Right lobe of liver (tissue), 6 donors: ENCODE measurements at regions not wholly inside any gene's neighbourhood (a gene's known extent, or its start where the extent isn't known, plus 50 kb on each side); places are given as distances from the start of the nearest gene placed in this dataset.

ENCODE experiments used
- ATAC-seq, 4 donors: fragments of 200-7000 bp; cut with Tn5 transposase; one replicate each; pipeline ENCODE4 v1.9.1; 2020; ENCODE audit warnings: mild to moderate bottlenecking in 4 of 4, moderate library complexity in 4 of 4
- DNase-seq, 3 donors: peaks; one replicate each; pipeline ENCODE4 v3.0.0-alpha.2; 2020
- H3K27ac ChIP-seq, 3 donors: fragments of 200-600 bp; one replicate each; pipeline ENCODE4 v1.8.0; 2022
- H3K27me3 ChIP-seq, 2 donors: fragments of 200-600 bp; one replicate each; pipeline ENCODE4 v1.8.0; 2022
- H3K36me3 ChIP-seq, 4 donors: fragments of 200-600 bp; sonication (generic) in 1 of 4; one replicate each; pipeline versions ENCODE4 v1.5.1 to v1.8.0; 2017 to 2022; ENCODE audit warnings: control low read depth in 1 of 4
- H3K4me1 ChIP-seq, 4 donors: fragments of 200-600 bp; sonication (generic) in 1 of 4; one replicate each; pipeline versions ENCODE4 v1.5.1 to v1.8.0; 2017 to 2022; ENCODE audit warnings: control low read depth in 1 of 4
- H3K4me3 ChIP-seq, 3 donors: fragments of 200-600 bp; one replicate each; pipeline ENCODE4 v1.8.0; 2022
- H3K9me3 ChIP-seq, 4 donors: fragments of 200-600 bp; sonication (generic) in 1 of 4; one replicate each; pipeline versions ENCODE4 v1.5.1 to v1.8.0; 2017 to 2022; ENCODE audit warnings: control low read depth in 1 of 4
- POLR2A ChIP-seq: fragments of 450-650 bp; IDR thresholded peaks from one replicate; pipeline ENCODE4 v1.6.1; 2017; ENCODE audit warnings: antibody characterized with exemption, mild to moderate bottlenecking
- WGBS: methylation state at CpG from one replicate; pipeline ENCODE4 v1.1.6; 2018; ENCODE audit warnings: low coverage, low lambda C conversion rate; ENCODE audit not compliant: insufficient coverage; ENCODE audit errors: missing lambda C conversion rate; 5-methylcytosine and 5-hydroxymethylcytosine counted together
- intact Hi-C, 2 donors: fragments of 100-400 bp; cut with DNase I; formaldehyde crosslinking; loops; one replicate each; pipeline versions ENCODE4 v1.11.2 to v1.14.1; 2022
- TF ChIP-seq, protein P1 (sequence below), 4 donors: fragments of 200-600 bp in 3 of 4; fragments of 450-650 bp in 1 of 4; IDR thresholded peaks; one replicate each; pipeline versions ENCODE4 v1.5.1 to v1.8.0; 2016 to 2022; ENCODE audit warnings: antibody characterized with exemption in 4 of 4, mild to moderate bottlenecking in 2 of 4
- donor health status: DM: no; HTN: yes; CAD: no.
- donor health status: DM: no; HTN: no; CAD: no.
- donor health status: DM: no; HTN: no; CAD: no.
- donor health status: DM: no; HTN: yes; CAD: no.
- donor health status: DM: no; HTN: yes; CAD: no.

DNA sequence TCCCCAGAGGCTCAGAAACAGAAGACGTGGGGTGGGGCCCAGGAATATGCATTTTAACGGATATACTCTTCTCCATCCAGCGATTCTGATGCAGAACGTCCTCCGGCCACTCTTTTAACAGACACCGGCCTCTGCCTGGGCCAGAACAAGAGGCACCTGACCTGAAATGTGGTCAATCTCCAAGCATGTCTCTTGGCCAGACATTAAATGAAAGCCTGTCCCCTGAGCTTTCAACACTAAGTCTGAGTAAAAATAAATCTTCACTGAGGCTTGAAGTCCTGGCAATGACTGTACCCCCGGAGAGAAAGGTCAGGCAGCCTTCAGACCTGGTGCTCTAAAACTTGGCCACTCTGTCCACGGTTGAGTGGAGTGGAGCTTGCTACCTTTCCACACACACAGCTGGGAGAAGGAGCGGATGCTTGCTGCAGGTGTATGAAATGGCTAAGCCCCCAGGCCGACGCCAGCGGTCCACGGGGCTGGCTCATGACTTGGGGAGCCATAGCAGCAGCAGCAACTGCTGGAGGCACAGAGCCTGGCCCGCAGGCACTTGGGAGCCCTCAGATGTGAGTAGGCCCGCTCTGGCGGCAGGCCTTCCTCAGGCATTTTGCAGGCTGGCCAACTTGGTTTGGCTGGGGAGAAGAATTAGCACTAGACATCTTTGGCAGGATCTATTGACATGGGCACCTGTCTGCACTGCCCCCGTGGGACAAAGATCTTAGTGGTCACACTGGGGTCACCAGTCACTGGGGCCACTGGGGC is 79.7 kb downstream of the TMEM17 start:
- DNase-seq, result no peak
- H3K36me3 ChIP-seq, result no peaks in the 10 kb centered on the region
- no peak overlapping the region for H3K4me3 ChIP-seq
- H3K27ac ChIP-seq, result no peak overlapping the region
- intact Hi-C loops, result no loop called here
- no peak for ATAC-seq
- H3K27me3 ChIP-seq, result no peaks in the 10 kb centered on the region
- TF ChIP-seq, protein P1, sequence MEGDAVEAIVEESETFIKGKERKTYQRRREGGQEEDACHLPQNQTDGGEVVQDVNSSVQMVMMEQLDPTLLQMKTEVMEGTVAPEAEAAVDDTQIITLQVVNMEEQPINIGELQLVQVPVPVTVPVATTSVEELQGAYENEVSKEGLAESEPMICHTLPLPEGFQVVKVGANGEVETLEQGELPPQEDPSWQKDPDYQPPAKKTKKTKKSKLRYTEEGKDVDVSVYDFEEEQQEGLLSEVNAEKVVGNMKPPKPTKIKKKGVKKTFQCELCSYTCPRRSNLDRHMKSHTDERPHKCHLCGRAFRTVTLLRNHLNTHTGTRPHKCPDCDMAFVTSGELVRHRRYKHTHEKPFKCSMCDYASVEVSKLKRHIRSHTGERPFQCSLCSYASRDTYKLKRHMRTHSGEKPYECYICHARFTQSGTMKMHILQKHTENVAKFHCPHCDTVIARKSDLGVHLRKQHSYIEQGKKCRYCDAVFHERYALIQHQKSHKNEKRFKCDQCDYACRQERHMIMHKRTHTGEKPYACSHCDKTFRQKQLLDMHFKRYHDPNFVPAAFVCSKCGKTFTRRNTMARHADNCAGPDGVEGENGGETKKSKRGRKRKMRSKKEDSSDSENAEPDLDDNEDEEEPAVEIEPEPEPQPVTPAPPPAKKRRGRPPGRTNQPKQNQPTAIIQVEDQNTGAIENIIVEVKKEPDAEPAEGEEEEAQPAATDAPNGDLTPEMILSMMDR (IDR thresholded peaks at IDR 0.05), result no peak
- TF ChIP-seq POLR2A, result no peak
- 50% methylated on average over 2 of the region's 17 CpGs for WGBS
- no peaks in the 10 kb centered on the region for H3K4me1 ChIP-seq
- H3K9me3 ChIP-seq, result no peaks in the 10 kb centered on the region

DNA sequence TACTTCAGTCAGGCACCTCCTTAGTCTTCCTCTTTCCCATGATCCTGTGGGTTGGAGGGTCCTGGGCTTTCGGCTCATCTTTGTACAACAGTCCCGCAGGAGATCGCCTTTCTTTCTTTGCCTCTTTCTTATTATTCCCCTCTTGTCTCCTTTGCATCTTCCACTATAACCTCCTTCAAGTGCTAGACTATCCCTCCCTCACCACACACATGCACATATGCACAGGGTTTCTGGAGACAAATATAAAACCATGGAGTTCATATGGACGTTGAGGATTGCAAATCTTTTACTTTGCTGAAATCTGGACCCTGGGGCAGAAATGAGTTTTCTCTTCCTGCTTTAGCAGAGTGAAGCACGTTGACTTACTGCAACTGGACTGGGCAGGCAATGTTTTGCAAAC is 80.3 kb downstream of the TMEM17 start:
- no peak for ATAC-seq
- intact Hi-C loops, result no loop called here
- WGBS, result 75% methylated on average over 5 of the region's 5 CpGs

DNA sequence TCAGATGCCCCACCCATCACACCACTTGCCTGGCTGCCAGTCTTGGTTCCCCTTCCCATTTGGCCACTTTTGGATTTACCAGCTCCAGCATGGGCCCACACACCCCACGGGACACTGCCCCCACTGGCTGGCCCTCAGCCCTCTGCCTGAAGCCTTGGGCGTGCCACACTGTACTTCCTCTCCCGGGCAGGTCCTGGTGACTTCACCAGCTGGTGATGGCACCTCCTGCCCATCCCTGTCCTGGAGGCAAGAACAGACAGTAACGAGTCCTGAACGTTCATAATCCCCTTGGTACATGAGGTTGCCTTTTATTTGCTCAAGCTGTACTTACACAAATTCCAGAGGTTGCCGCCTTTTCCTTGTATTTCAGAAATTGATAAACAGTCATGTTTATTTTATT is 81.1 kb downstream of the TMEM17 start:
- Histone ChIP-seq H3K9me3 (no peaks in the 10 kb centered on the region), H3K36me3 (no peaks in the 10 kb centered on the region), H3K27ac (no peak overlapping the region), H3K27me3 (no peaks in the 10 kb centered on the region), H3K4me3 (no peak overlapping the region), H3K4me1 (no peaks in the 10 kb centered on the region)
- ATAC-seq (no peak), DNase-seq (no peak)
- intact Hi-C loops, result no loop called here
- TF ChIP-seq, protein P1 (IDR thresholded peaks at IDR 0.05), result no peak
- TF ChIP-seq POLR2A, result no peak
- 67% methylated on average over 6 of the region's 6 CpGs for WGBS

More for the DNA sequence above, 80.3 kb downstream of the TMEM17 start:
- TF ChIP-seq POLR2A, result no peak
- TF ChIP-seq, protein P1 (IDR thresholded peaks at IDR 0.05), result no peak
- H3K27me3 ChIP-seq, result no peaks in the 10 kb centered on the region
- no peak overlapping the region for H3K27ac ChIP-seq
- no peak for DNase-seq
- no peaks in the 10 kb centered on the region for H3K4me1 ChIP-seq
- no peaks in the 10 kb centered on the region for H3K9me3 ChIP-seq
- H3K36me3 ChIP-seq, result no peaks in the 10 kb centered on the region
- no peak overlapping the region for H3K4me3 ChIP-seq

DNA sequence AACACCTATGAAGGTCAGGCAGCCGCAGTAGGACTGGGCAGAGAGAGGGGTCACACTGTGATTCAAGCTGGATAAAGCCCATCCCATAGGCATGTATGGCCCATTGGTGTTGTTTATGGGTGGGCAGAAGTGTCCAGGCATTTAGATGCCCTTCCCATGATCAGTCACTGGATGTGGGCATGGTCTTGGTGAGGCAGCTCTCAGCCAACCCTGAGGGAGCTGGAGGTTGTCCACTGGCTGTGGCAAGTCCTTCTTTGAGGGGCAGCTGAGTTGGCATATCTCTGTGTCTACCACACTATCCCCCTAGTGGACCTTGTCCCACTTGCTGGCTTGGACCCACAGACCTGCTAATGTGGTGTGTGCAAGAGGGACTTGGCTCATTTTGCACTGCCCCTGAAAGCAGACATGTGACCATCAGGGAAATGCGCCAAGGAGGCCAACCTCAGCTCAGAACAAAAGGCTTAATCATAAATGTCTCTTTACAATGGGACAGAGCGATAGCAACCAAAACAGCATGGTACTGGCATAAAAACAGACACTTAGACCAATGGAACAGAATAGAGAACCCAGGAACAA is 82.0 kb downstream of the TMEM17 start:
- TF ChIP-seq, protein P1 (IDR thresholded peaks at IDR 0.05), result no peak
- TF ChIP-seq POLR2A, result no peak
- Histone ChIP-seq H3K9me3 (no peaks in the 10 kb centered on the region), H3K4me1 (no peaks in the 10 kb centered on the region), H3K36me3 (no peaks in the 10 kb centered on the region), H3K4me3 (no peak overlapping the region), H3K27me3 (no peaks in the 10 kb centered on the region), H3K27ac (no peak overlapping the region)
- 90% methylated on average over 2 of the region's 3 CpGs for WGBS
- DNase-seq (no peak), ATAC-seq (peak in 2 of 4 donors; percentile 31 to 52)
- intact Hi-C loops, result no loop called here
